HFF-Myc (cell line): ENCODE measurements at regions not wholly inside any gene's neighbourhood (a gene's known extent, or its start where the extent isn't known, plus 50 kb on each side); places are given as distances from the start of the nearest gene placed in this dataset.

ENCODE experiments used
- DNase-seq: peaks from one replicate; pipeline ENCODE4 v3.0.0-alpha.2; 2011; ENCODE audit warnings: low read depth; ENCODE audit errors: extremely low read depth
- H3K4me3 ChIP-seq: replicated peaks from 2 replicates; pipeline ENCODE4 v1.5.1; 2011; ENCODE audit warnings: low read depth, mild to moderate bottlenecking, control low read depth, low read length
- CTCF ChIP-seq: IDR thresholded peaks from 2 replicates; pipeline ENCODE4 v1.5.1; 2012; ENCODE audit warnings: mild to moderate bottlenecking, low read depth, low read length, control low read depth; ENCODE audit errors: missing control alignments

- TF ChIP-seq CTCF: no peak
- DNase-seq: no peak
- H3K4me3 ChIP-seq: no peak overlapping the region
Observed at GRCh38 chr4:41388080-41388479, 131.4 kb downstream of the UCHL1 start.

GRCh38 chr4:41389356-41389755 is 132.6 kb downstream of the UCHL1 start:
- DNase-seq: no peak
- no peak for TF ChIP-seq CTCF
- no peak overlapping the region for H3K4me3 ChIP-seq

- H3K4me3 ChIP-seq: no peak overlapping the region
- no peak for TF ChIP-seq CTCF
- no peak for DNase-seq
Observed at GRCh38 chr4:41390661-41391060, 133.9 kb downstream of the UCHL1 start.

- no peak for TF ChIP-seq CTCF
- DNase-seq: no peak
- H3K4me3 ChIP-seq: no peak overlapping the region
Observed at GRCh38 chr4:41391271-41391670, 134.5 kb downstream of the UCHL1 start.

- H3K4me3 ChIP-seq: no peak overlapping the region
- no peak for DNase-seq
- no peak for TF ChIP-seq CTCF
Observed at GRCh38 chr4:41394481-41394894, 137.8 kb downstream of the UCHL1 start.

- H3K4me3 ChIP-seq: no peak overlapping the region
- no peak for TF ChIP-seq CTCF
- no peak for DNase-seq
Observed at GRCh38 chr4:41396214-41396613, 139.5 kb downstream of the UCHL1 start.

GRCh38 chr4:41396869-41397268 is 140.1 kb downstream of the UCHL1 start:
- no peak for DNase-seq
- no peak overlapping the region for H3K4me3 ChIP-seq
- TF ChIP-seq CTCF: no peak
